ENCODE measurements at regions not wholly inside any gene's neighbourhood (a gene's known extent, or its start where the extent isn't known, plus 50 kb on each side); places are given as distances from the start of the nearest gene placed in this dataset.

GRCh38 chr9:38159599-38159998 lies 90.6 kb upstream of the SHB start:
- Histone ChIP-seq H3K27ac (ENCODE audit: low read depth, low read length) (no peak overlapping the region), H3K9ac (ENCODE audit: low read length) (no peak overlapping the region), H3K36me3 (ENCODE audit: control insufficient read depth, insufficient read depth, low read length) (no peaks in the 10 kb centered on the region), H3K4me1 (ENCODE audit: control insufficient read depth, insufficient read depth, low read length) (no peaks in the 10 kb centered on the region; the same call in 1 of the 2 replicates), H3K27me3 (ENCODE audit: control insufficient read depth, insufficient read depth, low read length) (peaks cover 14% of the 10 kb centered on the region), H3K9me3 (ENCODE audit: control insufficient read depth, insufficient read depth, low read depth, low read length) (no peaks in the 10 kb centered on the region), H3K4me3 (ENCODE audit: low read depth, low read length) (no peak overlapping the region)

- Histone ChIP-seq H3K4me3 (ENCODE audit: low read depth, low read length) (no peak overlapping the region), H3K9ac (ENCODE audit: low read length) (no peak overlapping the region), H3K36me3 (ENCODE audit: control insufficient read depth, insufficient read depth, low read length) (no peaks in the 10 kb centered on the region), H3K27ac (ENCODE audit: low read depth, low read length) (no peak overlapping the region), H3K4me1 (ENCODE audit: control insufficient read depth, insufficient read depth, low read length) (no peaks in the 10 kb centered on the region; the same call in 1 of the 2 replicates), H3K27me3 (ENCODE audit: control insufficient read depth, insufficient read depth, low read length) (peaks cover 6% of the 10 kb centered on the region), H3K9me3 (ENCODE audit: control insufficient read depth, insufficient read depth, low read depth, low read length) (no peaks in the 10 kb centered on the region)
These were observed 89.6 kb upstream of the SHB start for GRCh38 chr9:38158628-38159027.

GRCh38 chr9:38157711-38158110 lies 88.7 kb upstream of the SHB start:
- no peaks in the 10 kb centered on the region; the same call in 1 of the 2 replicates for H3K4me1 ChIP-seq (ENCODE audit: control insufficient read depth, insufficient read depth, low read length)

GRCh38 chr9:38154501-38155421 lies 85.7 kb upstream of the SHB start:
- Histone ChIP-seq H3K9ac (ENCODE audit: low read length) (no peak overlapping the region), H3K4me3 (ENCODE audit: low read depth, low read length) (no peak overlapping the region), H3K9me3 (ENCODE audit: control insufficient read depth, insufficient read depth, low read depth, low read length) (no peaks in the 10 kb centered on the region), H3K36me3 (ENCODE audit: control insufficient read depth, insufficient read depth, low read length) (no peaks in the 10 kb centered on the region), H3K27me3 (ENCODE audit: control insufficient read depth, insufficient read depth, low read length) (peaks cover 7% of the 10 kb centered on the region), H3K4me1 (ENCODE audit: control insufficient read depth, insufficient read depth, low read length) (no peaks in the 10 kb centered on the region; the same call in 1 of the 2 replicates), H3K27ac (ENCODE audit: low read depth, low read length) (no peak overlapping the region)

More at GRCh38 chr9:38157711-38158110, 88.7 kb upstream of the SHB start:
- Histone ChIP-seq H3K4me3 (ENCODE audit: low read depth, low read length) (no peak overlapping the region), H3K9me3 (ENCODE audit: control insufficient read depth, insufficient read depth, low read depth, low read length) (no peaks in the 10 kb centered on the region), H3K9ac (ENCODE audit: low read length) (no peak overlapping the region), H3K27ac (ENCODE audit: low read depth, low read length) (no peak overlapping the region), H3K27me3 (ENCODE audit: control insufficient read depth, insufficient read depth, low read length) (peaks cover 4% of the 10 kb centered on the region), H3K36me3 (ENCODE audit: control insufficient read depth, insufficient read depth, low read length) (no peaks in the 10 kb centered on the region)

GRCh38 chr9:38153910-38154291 lies 84.9 kb upstream of the SHB start:
- H3K27me3 ChIP-seq (ENCODE audit: control insufficient read depth, insufficient read depth, low read length) = peaks cover 12% of the 10 kb centered on the region
- no peaks in the 10 kb centered on the region for H3K36me3 ChIP-seq (ENCODE audit: control insufficient read depth, insufficient read depth, low read length)
- H3K9ac ChIP-seq (ENCODE audit: low read length) = no peak overlapping the region
- H3K27ac ChIP-seq (ENCODE audit: low read depth, low read length) = no peak overlapping the region
- no peak overlapping the region for H3K4me3 ChIP-seq (ENCODE audit: low read depth, low read length)
- no peaks in the 10 kb centered on the region; the same call in 1 of the 2 replicates for H3K4me1 ChIP-seq (ENCODE audit: control insufficient read depth, insufficient read depth, low read length)
- H3K9me3 ChIP-seq (ENCODE audit: control insufficient read depth, insufficient read depth, low read depth, low read length) = no peaks in the 10 kb centered on the region

- Histone ChIP-seq H3K27ac (ENCODE audit: low read depth, low read length) (no peak overlapping the region), H3K4me3 (ENCODE audit: low read depth, low read length) (no peak overlapping the region), H3K4me1 (ENCODE audit: control insufficient read depth, insufficient read depth, low read length) (no peaks in the 10 kb centered on the region; the same call in 1 of the 2 replicates), H3K9ac (ENCODE audit: low read length) (no peak overlapping the region), H3K36me3 (ENCODE audit: control insufficient read depth, insufficient read depth, low read length) (no peaks in the 10 kb centered on the region), H3K9me3 (ENCODE audit: control insufficient read depth, insufficient read depth, low read depth, low read length) (no peaks in the 10 kb centered on the region), H3K27me3 (ENCODE audit: control insufficient read depth, insufficient read depth, low read length) (peaks cover 12% of the 10 kb centered on the region)
These were observed 84.3 kb upstream of the SHB start for GRCh38 chr9:38153152-38153909.

GRCh38 chr9:38149647-38150046 lies 80.6 kb upstream of the SHB start:
- Histone ChIP-seq H3K36me3 (ENCODE audit: control insufficient read depth, insufficient read depth, low read length) (no peaks in the 10 kb centered on the region), H3K4me1 (ENCODE audit: control insufficient read depth, insufficient read depth, low read length) (peaks cover 8% of the 10 kb centered on the region; the same call in 1 of the 2 replicates), H3K4me3 (ENCODE audit: low read depth, low read length) (no peak overlapping the region)

GRCh38 chr9:38146844-38147243 lies 77.8 kb upstream of the SHB start:
- peaks cover 22% of the 10 kb centered on the region for H3K27me3 ChIP-seq (ENCODE audit: control insufficient read depth, insufficient read depth, low read length)
- no peaks in the 10 kb centered on the region for H3K36me3 ChIP-seq (ENCODE audit: control insufficient read depth, insufficient read depth, low read length)
- H3K27ac ChIP-seq (ENCODE audit: low read depth, low read length) = no peak overlapping the region
- peaks cover 8% of the 10 kb centered on the region; the same call in 1 of the 2 replicates for H3K4me1 ChIP-seq (ENCODE audit: control insufficient read depth, insufficient read depth, low read length)
- no peaks in the 10 kb centered on the region for H3K9me3 ChIP-seq (ENCODE audit: control insufficient read depth, insufficient read depth, low read depth, low read length)
- H3K9ac ChIP-seq (ENCODE audit: low read length) = no peak overlapping the region
- no peak overlapping the region for H3K4me3 ChIP-seq (ENCODE audit: low read depth, low read length)

More at GRCh38 chr9:38149647-38150046, 80.6 kb upstream of the SHB start:
- peaks cover 14% of the 10 kb centered on the region for H3K27me3 ChIP-seq (ENCODE audit: control insufficient read depth, insufficient read depth, low read length)
- H3K9ac ChIP-seq (ENCODE audit: low read length) = no peak overlapping the region
- H3K9me3 ChIP-seq (ENCODE audit: control insufficient read depth, insufficient read depth, low read depth, low read length) = no peaks in the 10 kb centered on the region
- no peak overlapping the region for H3K27ac ChIP-seq (ENCODE audit: low read depth, low read length)

- H3K4me3 ChIP-seq (ENCODE audit: low read depth, low read length) = no peak overlapping the region
- H3K9ac ChIP-seq (ENCODE audit: low read length) = no peak overlapping the region
- no peak overlapping the region for H3K27ac ChIP-seq (ENCODE audit: low read depth, low read length)
- no peaks in the 10 kb centered on the region for H3K36me3 ChIP-seq (ENCODE audit: control insufficient read depth, insufficient read depth, low read length)
- peaks cover 34% of the 10 kb centered on the region for H3K27me3 ChIP-seq (ENCODE audit: control insufficient read depth, insufficient read depth, low read length)
- peaks cover 8% of the 10 kb centered on the region; the same call in 1 of the 2 replicates for H3K4me1 ChIP-seq (ENCODE audit: control insufficient read depth, insufficient read depth, low read length)
- no peaks in the 10 kb centered on the region for H3K9me3 ChIP-seq (ENCODE audit: control insufficient read depth, insufficient read depth, low read depth, low read length)
These were observed 76.6 kb upstream of the SHB start for GRCh38 chr9:38145526-38146053.

- Histone ChIP-seq H3K27ac (ENCODE audit: low read depth, low read length) (no peak overlapping the region), H3K4me1 (ENCODE audit: control insufficient read depth, insufficient read depth, low read length) (peaks cover 8% of the 10 kb centered on the region; the same call in 1 of the 2 replicates), H3K9ac (ENCODE audit: low read length) (no peak overlapping the region), H3K9me3 (ENCODE audit: control insufficient read depth, insufficient read depth, low read depth, low read length) (no peaks in the 10 kb centered on the region), H3K4me3 (ENCODE audit: low read depth, low read length) (no peak overlapping the region), H3K36me3 (ENCODE audit: control insufficient read depth, insufficient read depth, low read length) (no peaks in the 10 kb centered on the region), H3K27me3 (ENCODE audit: control insufficient read depth, insufficient read depth, low read length) (peaks cover 35% of the 10 kb centered on the region)
These were observed 75.4 kb upstream of the SHB start for GRCh38 chr9:38144421-38144820.

All from HUES6 (cell line).